Neural crest cell (in vitro differentiated cells): ENCODE measurements at regions not wholly inside any gene's neighbourhood (a gene's known extent, or its start where the extent isn't known, plus 50 kb on each side); places are given as distances from the start of the nearest gene placed in this dataset.

Experiments used
- DNase-seq: peaks from one replicate; pipeline ENCODE4 v3.0.0; 2021; ENCODE audit warnings: low read depth, mixed read lengths, low spot score
- H3K27ac Mint-ChIP-seq: one replicate; pipeline ENCODE4 v1.8.0; 2021; ENCODE audit warnings: mild to moderate bottlenecking, mixed read lengths; ENCODE audit not compliant: unreplicated experiment
- H3K27me3 Mint-ChIP-seq: 2 replicates; pipeline ENCODE4 v1.8.0; 2021; ENCODE audit warnings: low read depth, mild to moderate bottlenecking, mixed read lengths
- H3K36me3 Mint-ChIP-seq: 2 replicates; pipeline ENCODE4 v1.8.0; 2021; ENCODE audit warnings: low read depth, mild to moderate bottlenecking, mixed read lengths
- H3K4me1 Mint-ChIP-seq: 2 replicates; pipeline ENCODE4 v1.8.0; 2021; ENCODE audit warnings: mixed read lengths
- H3K4me3 Mint-ChIP-seq: one replicate; pipeline ENCODE4 v1.8.0; 2021; ENCODE audit warnings: mild to moderate bottlenecking, mixed read lengths
- H3K9me3 Mint-ChIP-seq: 2 replicates; pipeline ENCODE4 v1.8.0; 2021; ENCODE audit warnings: mixed read lengths
- TF ChIP-seq, protein P1 (sequence below): fragments of 200-600 bp; sonication (generic); conservative IDR thresholded peaks from 2 replicates; pipeline ENCODE4 v1.5.0; 2021; ENCODE audit warnings: antibody characterized with exemption, mild to moderate bottlenecking

DNA sequence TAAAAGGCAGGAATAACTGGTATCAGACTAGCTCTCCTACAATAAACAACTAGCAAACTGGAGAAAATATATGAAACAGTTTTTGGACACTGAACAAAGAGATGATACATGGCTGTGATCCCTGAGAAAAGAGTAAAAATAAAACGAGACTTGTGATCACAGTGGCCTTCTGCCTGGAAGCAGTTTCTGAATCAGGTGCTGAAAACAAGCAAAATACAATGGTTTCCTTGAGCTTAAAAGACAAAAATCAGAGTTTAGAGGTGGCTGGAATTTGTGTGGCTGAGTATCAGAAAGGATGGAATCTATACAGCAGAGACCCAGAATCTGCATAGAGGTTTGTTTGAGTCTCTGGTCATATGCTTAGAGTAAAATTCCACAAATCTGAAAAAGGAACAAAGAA lies 242.5 kb upstream of the SOX9 start:
- H3K27me3 Mint-ChIP-seq = no peaks in the 10 kb centered on the region
- H3K9me3 Mint-ChIP-seq = peaks cover 14% of the 10 kb centered on the region
- H3K4me1 Mint-ChIP-seq = peaks cover 6% of the 10 kb centered on the region
- TF ChIP-seq, protein P1, sequence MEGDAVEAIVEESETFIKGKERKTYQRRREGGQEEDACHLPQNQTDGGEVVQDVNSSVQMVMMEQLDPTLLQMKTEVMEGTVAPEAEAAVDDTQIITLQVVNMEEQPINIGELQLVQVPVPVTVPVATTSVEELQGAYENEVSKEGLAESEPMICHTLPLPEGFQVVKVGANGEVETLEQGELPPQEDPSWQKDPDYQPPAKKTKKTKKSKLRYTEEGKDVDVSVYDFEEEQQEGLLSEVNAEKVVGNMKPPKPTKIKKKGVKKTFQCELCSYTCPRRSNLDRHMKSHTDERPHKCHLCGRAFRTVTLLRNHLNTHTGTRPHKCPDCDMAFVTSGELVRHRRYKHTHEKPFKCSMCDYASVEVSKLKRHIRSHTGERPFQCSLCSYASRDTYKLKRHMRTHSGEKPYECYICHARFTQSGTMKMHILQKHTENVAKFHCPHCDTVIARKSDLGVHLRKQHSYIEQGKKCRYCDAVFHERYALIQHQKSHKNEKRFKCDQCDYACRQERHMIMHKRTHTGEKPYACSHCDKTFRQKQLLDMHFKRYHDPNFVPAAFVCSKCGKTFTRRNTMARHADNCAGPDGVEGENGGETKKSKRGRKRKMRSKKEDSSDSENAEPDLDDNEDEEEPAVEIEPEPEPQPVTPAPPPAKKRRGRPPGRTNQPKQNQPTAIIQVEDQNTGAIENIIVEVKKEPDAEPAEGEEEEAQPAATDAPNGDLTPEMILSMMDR = no peak
- H3K27ac Mint-ChIP-seq = peak overlapping the region; percentile 62
- H3K4me3 Mint-ChIP-seq = no peak overlapping the region
- no peaks in the 10 kb centered on the region for H3K36me3 Mint-ChIP-seq
- DNase-seq = no peak

DNA sequence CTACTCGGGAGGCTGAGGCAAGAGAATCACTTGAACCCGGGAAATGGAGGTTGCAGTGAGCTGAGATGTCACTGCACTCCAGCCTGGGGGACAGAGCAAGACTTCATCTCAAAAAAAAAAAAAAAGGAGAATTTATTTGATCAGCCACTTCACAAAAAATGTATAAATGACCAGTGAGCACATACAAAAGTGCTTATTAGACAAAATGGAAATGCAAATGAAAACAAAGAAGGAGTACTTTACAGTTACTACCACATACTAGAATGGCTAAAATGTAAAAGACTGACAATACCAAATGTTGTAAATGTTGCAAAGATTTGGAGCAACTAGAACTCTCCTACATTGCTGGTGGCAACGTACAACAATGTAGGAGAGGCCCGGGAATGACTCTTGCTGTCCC lies 241.8 kb upstream of the SOX9 start:
- Mint-ChIP-seq H3K4me1 (peaks cover 6% of the 10 kb centered on the region), H3K9me3 (peaks cover 14% of the 10 kb centered on the region), H3K4me3 (no peak overlapping the region), H3K36me3 (no peaks in the 10 kb centered on the region), H3K27me3 (no peaks in the 10 kb centered on the region), H3K27ac (no peak overlapping the region)
- TF ChIP-seq, protein P1 = no peak
- no peak for DNase-seq

DNA sequence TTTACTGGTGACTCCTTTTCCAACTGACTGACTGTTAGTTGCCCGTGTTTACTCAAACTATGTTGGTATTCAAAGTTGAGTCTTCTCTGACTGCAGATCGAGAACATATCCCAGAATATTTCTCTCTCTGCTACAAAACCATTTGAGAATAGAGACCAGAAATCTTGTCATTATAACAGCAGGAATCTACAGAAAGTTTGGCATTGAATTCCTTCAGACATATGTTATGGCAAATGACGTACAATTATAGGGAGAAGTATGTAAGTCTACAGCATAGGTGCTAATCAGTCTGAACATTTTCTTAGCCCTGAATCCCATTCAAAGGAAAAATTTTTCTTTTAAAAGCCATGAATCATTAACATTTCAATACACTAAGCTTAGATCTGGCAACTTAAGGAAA lies 239.8 kb upstream of the SOX9 start:
- Mint-ChIP-seq H3K36me3 (no peaks in the 10 kb centered on the region), H3K9me3 (peaks cover 9% of the 10 kb centered on the region), H3K4me1 (peaks cover 6% of the 10 kb centered on the region), H3K4me3 (no peak overlapping the region), H3K27me3 (no peaks in the 10 kb centered on the region), H3K27ac (no peak overlapping the region)
- TF ChIP-seq, protein P1 = no peak
- no peak for DNase-seq

DNA sequence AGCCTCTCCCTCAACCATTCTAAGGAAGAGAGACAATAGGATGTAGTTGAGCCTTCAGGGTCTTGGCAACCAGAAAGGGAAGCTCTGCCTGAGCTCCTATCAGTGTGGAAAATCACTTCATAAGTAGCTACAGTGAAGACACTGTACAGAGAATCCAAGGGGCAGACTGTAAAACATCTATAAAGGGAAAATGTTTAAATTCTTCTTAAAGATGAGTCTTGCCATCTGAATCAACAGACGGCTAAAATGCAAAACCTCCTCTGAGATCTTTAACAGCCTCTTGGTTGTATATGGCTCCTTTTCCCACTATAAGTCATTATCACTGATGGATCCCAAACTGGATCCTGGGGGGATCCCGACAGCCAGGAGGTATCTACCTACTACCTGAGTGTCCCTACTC lies 239.2 kb upstream of the SOX9 start:
- H3K27me3 Mint-ChIP-seq = no peaks in the 10 kb centered on the region
- H3K4me1 Mint-ChIP-seq = peaks cover 6% of the 10 kb centered on the region
- no peaks in the 10 kb centered on the region for H3K36me3 Mint-ChIP-seq
- TF ChIP-seq, protein P1 = no peak
- no peak overlapping the region for H3K27ac Mint-ChIP-seq
- DNase-seq = no peak
- H3K9me3 Mint-ChIP-seq = peaks cover 9% of the 10 kb centered on the region
- H3K4me3 Mint-ChIP-seq = no peak overlapping the region

DNA sequence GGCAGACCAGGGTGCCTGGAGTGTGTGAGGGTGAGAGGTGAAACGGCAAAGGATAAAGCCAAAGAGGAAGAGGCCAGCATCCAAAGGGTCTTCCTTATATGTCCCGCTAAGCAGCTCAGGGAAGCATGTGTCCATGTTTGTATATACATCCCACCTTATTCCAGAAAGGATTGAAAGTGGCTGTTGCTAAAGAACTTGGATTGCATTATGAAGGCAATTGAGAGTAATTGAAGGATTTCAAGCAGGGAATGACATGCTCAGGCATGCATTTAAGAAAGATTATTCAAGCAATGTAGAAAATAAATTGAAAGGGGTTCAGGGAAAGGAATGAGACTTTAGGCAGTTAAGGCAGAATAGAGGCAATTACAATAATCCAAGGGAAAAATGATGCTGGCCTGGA lies 237.6 kb upstream of the SOX9 start:
- Mint-ChIP-seq H3K27ac (no peak overlapping the region), H3K36me3 (no peaks in the 10 kb centered on the region), H3K4me1 (peaks cover 4% of the 10 kb centered on the region), H3K27me3 (no peaks in the 10 kb centered on the region), H3K4me3 (no peak overlapping the region), H3K9me3 (peaks cover 8% of the 10 kb centered on the region)
- DNase-seq = no peak
- TF ChIP-seq, protein P1 = no peak

DNA sequence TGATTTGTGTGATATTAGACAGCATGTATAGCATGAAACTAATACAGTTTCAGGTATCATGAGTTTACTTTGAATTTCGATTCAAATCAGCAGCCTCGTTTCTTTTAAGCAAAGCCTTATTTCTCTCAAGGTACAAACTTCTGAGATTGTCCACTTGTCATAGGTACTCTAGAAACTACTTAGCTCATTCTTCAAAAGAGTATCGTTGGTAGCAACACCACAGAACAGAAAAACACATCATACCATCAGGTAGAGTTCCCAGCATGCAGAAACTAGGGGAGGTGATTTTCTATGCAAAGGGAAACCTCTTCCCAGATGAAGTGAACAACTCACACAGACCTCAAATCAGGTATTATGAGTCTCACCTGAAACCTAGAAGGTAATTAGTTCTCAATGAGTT lies 237.0 kb upstream of the SOX9 start:
- peaks cover 5% of the 10 kb centered on the region for H3K9me3 Mint-ChIP-seq
- no peak overlapping the region for H3K27ac Mint-ChIP-seq
- H3K4me1 Mint-ChIP-seq = no peaks in the 10 kb centered on the region
- TF ChIP-seq, protein P1 = no peak
- no peaks in the 10 kb centered on the region for H3K27me3 Mint-ChIP-seq
- H3K36me3 Mint-ChIP-seq = no peaks in the 10 kb centered on the region
- no peak overlapping the region for H3K4me3 Mint-ChIP-seq
- DNase-seq = no peak
